H1 (cell line): ENCODE measurements at regions not wholly inside any gene's neighbourhood (a gene's known extent, or its start where the extent isn't known, plus 50 kb on each side); places are given as distances from the start of the nearest gene placed in this dataset.

Experiments
- CTCF ChIA-PET: fragments of 300-600 bp; sonication (Branson Sonifier 250); formaldehyde crosslinking; loops from one replicate; lab custom pipeline; 2021; ENCODE audit not compliant: partially characterized antibody; lab: Charles Lee
- POLR2A ChIA-PET: fragments of 300-600 bp; sonication (Branson Sonifier 250); formaldehyde crosslinking; loops from one replicate; lab custom pipeline; 2021; ENCODE audit warnings: inconsistent platforms; ENCODE audit not compliant: partially characterized antibody; lab: Charles Lee
- DNase-seq, 2 experiments: peaks; one replicate each; pipeline versions ENCODE4 v3.0.0 to v3.0.0-alpha.2; 2010 to 2022; ENCODE audit warnings: low spot score in 2 of 2, low read depth in 1 of 2, mixed read lengths in 1 of 2
- FAIRE-seq: peaks from 2 replicates; lab custom pipeline; 2011; peaks lifted over from hg19 to GRCh38; lab: Jason Lieb, UNC
- H2AFZ ChIP-seq: 2 replicates; pipeline ENCODE4 v1.8.1; 2012; ENCODE audit warnings: low read length, inconsistent platforms
- H2AK5ac ChIP-seq: 2 replicates; pipeline ENCODE4 v1.6.1; 2013; ENCODE audit warnings: low read depth, low read length
- H2BK120ac ChIP-seq: replicated peaks from 2 replicates; pipeline ENCODE3; 2013; ENCODE audit warnings: low read depth, low read length, inconsistent platforms
- H2BK12ac ChIP-seq: 2 replicates; pipeline ENCODE4 v1.6.1; 2013; ENCODE audit warnings: low read depth, low read length
- H2BK15ac ChIP-seq: 2 replicates; pipeline ENCODE4 v1.6.1; 2013; ENCODE audit warnings: low read length
- H2BK20ac ChIP-seq: 2 replicates; pipeline ENCODE4 v1.6.1; 2013; ENCODE audit warnings: low read length
- H2BK5ac ChIP-seq: 2 replicates; pipeline ENCODE4 v1.6.1; 2013; ENCODE audit warnings: low read depth, low read length
- H3K14ac ChIP-seq: 2 replicates; pipeline ENCODE4 v1.6.1; 2013; ENCODE audit warnings: inconsistent platforms; ENCODE audit not compliant: insufficient read length
- H3K18ac ChIP-seq: 2 replicates; pipeline ENCODE4 v1.6.1; 2013; ENCODE audit warnings: low read length; ENCODE audit errors: extremely low read depth
- H3K23ac ChIP-seq: 2 replicates; pipeline ENCODE4 v1.6.1; 2013; ENCODE audit warnings: inconsistent platforms; ENCODE audit not compliant: insufficient read length
- H3K23me2 ChIP-seq: 2 replicates; pipeline ENCODE4 v1.6.1; 2013; ENCODE audit warnings: low read depth, low read length
- H3K27ac ChIP-seq: 2 replicates; pipeline ENCODE4 v1.6.1; 2011; ENCODE audit warnings: low read depth, low read length, inconsistent platforms
- H3K27me3 ChIP-seq, 4 experiments: replicated peaks in 1 of 4; 1 replicate in 1 of 4; 2 replicates in 3 of 4; pipeline versions ENCODE4 v1.6.1 to v1.8.1; 2011 to 2013; ENCODE audit warnings: low read length in 3 of 4, mild to moderate bottlenecking in 3 of 4, inconsistent platforms in 2 of 4, mixed read lengths in 2 of 4, moderate library complexity in 1 of 4; ENCODE audit not compliant: control insufficient read depth in 3 of 4, insufficient read depth in 3 of 4; ENCODE audit errors: extremely low read depth in 1 of 4
- H3K36me3 ChIP-seq, 4 experiments: 2 replicates each; pipeline versions ENCODE4 v1.6.1 to v1.8.1; 2011 to 2013; ENCODE audit warnings: mild to moderate bottlenecking in 4 of 4, low read length in 3 of 4, moderate library complexity in 2 of 4, control low read depth in 1 of 4, inconsistent platforms in 1 of 4; ENCODE audit not compliant: insufficient read depth in 4 of 4, control insufficient read depth in 2 of 4
- H3K4ac ChIP-seq: replicated peaks from 2 replicates; pipeline ENCODE3; 2013; ENCODE audit warnings: low read length, low read depth, mixed read lengths, inconsistent platforms; ENCODE audit not compliant: insufficient read length
- H3K4me1 ChIP-seq, 4 experiments: replicated peaks in 1 of 4; 1 replicate in 1 of 4; 2 replicates in 3 of 4; pipeline versions ENCODE4 v1.6.1 to v1.8.1; 2011 to 2013; ENCODE audit warnings: low read length in 3 of 4, inconsistent platforms in 2 of 4, mixed read lengths in 1 of 4; ENCODE audit not compliant: insufficient read depth in 4 of 4, control insufficient read depth in 3 of 4
- H3K4me2 ChIP-seq, 2 experiments: 2 replicates each; pipeline versions ENCODE4 v1.6.1 to v1.8.1; 2011 to 2013; ENCODE audit warnings: low read depth in 2 of 2, low read length in 2 of 2, control low read depth in 1 of 2, inconsistent platforms in 1 of 2, mild to moderate bottlenecking in 1 of 2; ENCODE audit not compliant: insufficient read depth in 1 of 2
- H3K4me3 ChIP-seq, 4 experiments: fragments of 200-600, 300-600 bp in 1 of 4; sonication (generic), shearing (Covaris generic), sonication (Bioruptor Twin) in 1 of 4; 2 replicates each; pipeline versions ENCODE4 v1.5.1 to v1.8.1; 2011 to 2016; ENCODE audit warnings: low read length in 4 of 4, low read depth in 3 of 4, control low read depth in 2 of 4, inconsistent platforms in 2 of 4, mild to moderate bottlenecking in 2 of 4, mixed read lengths in 1 of 4, moderate library complexity in 1 of 4; ENCODE audit not compliant: insufficient read depth in 2 of 4; ENCODE audit errors: extremely low read depth in 1 of 4
- H3K56ac ChIP-seq: replicated peaks from 2 replicates; pipeline ENCODE3; 2013; ENCODE audit warnings: low read depth, mild to moderate bottlenecking, mixed read lengths, low read length, inconsistent platforms; ENCODE audit not compliant: insufficient read length
- H3K79me1 ChIP-seq: 2 replicates; pipeline ENCODE4 v1.6.1; 2013; ENCODE audit warnings: low read depth, low read length, control low read depth
- H3K79me2 ChIP-seq, 2 experiments: 2 replicates each; pipeline versions ENCODE4 v1.6.1 to v1.8.1; 2012 to 2013; ENCODE audit warnings: low read length in 2 of 2, mild to moderate bottlenecking in 2 of 2, inconsistent platforms in 1 of 2; ENCODE audit not compliant: insufficient read depth in 2 of 2, control insufficient read depth in 1 of 2
- H3K9ac ChIP-seq, 4 experiments: replicated peaks in 1 of 4; 1 replicate in 1 of 4; 2 replicates in 3 of 4; pipeline versions ENCODE4 v1.6.1 to v1.8.1; 2011 to 2013; ENCODE audit warnings: low read depth in 3 of 4, low read length in 3 of 4, control low read depth in 2 of 4, mild to moderate bottlenecking in 2 of 4, moderate library complexity in 2 of 4, inconsistent platforms in 1 of 4; ENCODE audit errors: extremely low read depth in 1 of 4
- H3K9me3 ChIP-seq, 2 experiments: 2 replicates each; pipeline versions ENCODE4 v1.6.1 to v1.8.1; 2012 to 2013; ENCODE audit warnings: mild to moderate bottlenecking in 2 of 2, moderate library complexity in 2 of 2, control low read depth in 1 of 2, inconsistent platforms in 1 of 2, low read depth in 1 of 2, low read length in 1 of 2, mixed read lengths in 1 of 2; ENCODE audit not compliant: insufficient read depth in 2 of 2
- H4K20me1 ChIP-seq, 2 experiments: replicated peaks in 1 of 2; 2 replicates each; pipeline versions ENCODE3 to v1.8.1; 2011 to 2013; ENCODE audit warnings: inconsistent platforms in 2 of 2, low read length in 2 of 2, mild to moderate bottlenecking in 1 of 2; ENCODE audit not compliant: insufficient read depth in 2 of 2, control insufficient read depth in 1 of 2
- H4K5ac ChIP-seq: 2 replicates; pipeline ENCODE4 v1.6.1; 2013; ENCODE audit warnings: low read length, low read depth, mixed read lengths, inconsistent platforms; ENCODE audit not compliant: insufficient read length
- H4K8ac ChIP-seq: 2 replicates; pipeline ENCODE4 v1.8.0; 2013; ENCODE audit warnings: mild to moderate bottlenecking, moderate library complexity, low read length, inconsistent platforms; ENCODE audit not compliant: insufficient read depth; ENCODE audit errors: extremely low read depth
- H4K91ac ChIP-seq: replicated peaks from 2 replicates; pipeline ENCODE3; 2013; ENCODE audit warnings: low read length, mixed read lengths, inconsistent platforms; ENCODE audit not compliant: insufficient read length
- BRCA1 ChIP-seq: IDR thresholded peaks from 2 replicates; pipeline ENCODE4 v1.6.1; 2012; ENCODE audit warnings: low read depth, low read length, improper control_type of control experiment
- RXRA ChIP-seq: IDR thresholded peaks from 2 replicates; pipeline ENCODE4 v1.6.1; 2011; ENCODE audit warnings: low read depth, mild to moderate bottlenecking, low read length, moderate library complexity; ENCODE audit not compliant: insufficient read depth
- SIN3A ChIP-seq, 2 experiments: IDR thresholded peaks in 1 of 2; conservative IDR thresholded peaks in 1 of 2; 2 replicates each; pipeline ENCODE4 v1.6.1; 2011 to 2012; ENCODE audit warnings: low read length in 2 of 2, improper control_type of control experiment in 1 of 2, low read depth in 1 of 2, mild to moderate bottlenecking in 1 of 2
- SP2 ChIP-seq: IDR thresholded peaks from 2 replicates; pipeline ENCODE4 v1.6.1; 2012; ENCODE audit warnings: mild to moderate bottlenecking, low read length, inconsistent platforms
- USF2 ChIP-seq: IDR thresholded peaks from 2 replicates; pipeline ENCODE4 v1.6.1; 2011; ENCODE audit warnings: low read length, improper control_type of control experiment
- TF ChIP-seq, protein P1 (sequence below), 3 experiments: IDR thresholded peaks; 1 replicate in 2 of 3; 2 replicates in 1 of 3; pipeline versions ENCODE4 v1.5.1 to v1.6.1; 2011; ENCODE audit warnings: low read length in 3 of 3, mild to moderate bottlenecking in 3 of 3, inconsistent platforms in 2 of 3, low read depth in 1 of 3, moderate library complexity in 1 of 3; ENCODE audit not compliant: insufficient read depth in 1 of 3; ENCODE audit errors: control extremely low read depth in 1 of 3

GRCh38 chr12:65673156-65673690 lies 151.1 kb upstream of the HMGA2 start:
- Histone ChIP-seq H3K18ac (no peak overlapping the region), H2BK120ac (no peak overlapping the region), H2BK12ac (no peak overlapping the region), H3K9me3 (no peaks in the 10 kb centered on the region), H3K4me2 (no peak overlapping the region), H3K23ac (no peak overlapping the region), H2BK15ac (no peak overlapping the region), H3K27me3 (no peaks in the 10 kb centered on the region), H4K8ac (no peak overlapping the region)
- FAIRE-seq (no peak), DNase-seq (no peak)
- TF ChIP-seq USF2 (no peak), BRCA1 (no peak), SP2 (no peak), RXRA (no peak), SIN3A (conservative IDR thresholded peaks at IDR 0.05 in 1 of 2, IDR thresholded peaks at IDR 0.05 in 1 of 2; ENCODE audit: low read depth in 1 of 2, low read length in 2 of 2) (no peak)
- TF ChIP-seq, protein P1, sequence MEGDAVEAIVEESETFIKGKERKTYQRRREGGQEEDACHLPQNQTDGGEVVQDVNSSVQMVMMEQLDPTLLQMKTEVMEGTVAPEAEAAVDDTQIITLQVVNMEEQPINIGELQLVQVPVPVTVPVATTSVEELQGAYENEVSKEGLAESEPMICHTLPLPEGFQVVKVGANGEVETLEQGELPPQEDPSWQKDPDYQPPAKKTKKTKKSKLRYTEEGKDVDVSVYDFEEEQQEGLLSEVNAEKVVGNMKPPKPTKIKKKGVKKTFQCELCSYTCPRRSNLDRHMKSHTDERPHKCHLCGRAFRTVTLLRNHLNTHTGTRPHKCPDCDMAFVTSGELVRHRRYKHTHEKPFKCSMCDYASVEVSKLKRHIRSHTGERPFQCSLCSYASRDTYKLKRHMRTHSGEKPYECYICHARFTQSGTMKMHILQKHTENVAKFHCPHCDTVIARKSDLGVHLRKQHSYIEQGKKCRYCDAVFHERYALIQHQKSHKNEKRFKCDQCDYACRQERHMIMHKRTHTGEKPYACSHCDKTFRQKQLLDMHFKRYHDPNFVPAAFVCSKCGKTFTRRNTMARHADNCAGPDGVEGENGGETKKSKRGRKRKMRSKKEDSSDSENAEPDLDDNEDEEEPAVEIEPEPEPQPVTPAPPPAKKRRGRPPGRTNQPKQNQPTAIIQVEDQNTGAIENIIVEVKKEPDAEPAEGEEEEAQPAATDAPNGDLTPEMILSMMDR (IDR thresholded peaks at IDR 0.05; ENCODE audit: control extremely low read depth in 1 of 3, insufficient read depth in 1 of 3, low read depth in 1 of 3, low read length in 3 of 3): no peak
- TF ChIP-seq, all 59 proteins: peak for 0
- no peak overlapping the region for H3K14ac ChIP-seq
- H3K27ac ChIP-seq: no peak overlapping the region
- no peak overlapping the region for H2BK20ac ChIP-seq
- no peak overlapping the region for H4K91ac ChIP-seq
- no peaks in the 10 kb centered on the region for H3K79me2 ChIP-seq
- H3K9ac ChIP-seq: no peak overlapping the region
- no peak overlapping the region for H3K56ac ChIP-seq
- H4K5ac ChIP-seq: no peak overlapping the region
- no peak overlapping the region for H2BK5ac ChIP-seq
- H3K4me3 ChIP-seq: no peak overlapping the region
- H3K23me2 ChIP-seq: no peaks in the 10 kb centered on the region
- no peaks in the 10 kb centered on the region for H3K4me1 ChIP-seq
- H3K4ac ChIP-seq: no peak overlapping the region
- H3K79me1 ChIP-seq: no peaks in the 10 kb centered on the region
- H3K36me3 ChIP-seq: no peaks in the 10 kb centered on the region
- no peak overlapping the region for H2AFZ ChIP-seq
- ChIA-PET CTCF (interaction anchor here (0.8 to 1.5 kb wide), 2 partner anchors 27 to 116 kb away, joined by 3 read pairs; no protein-coding TSS in a partner anchor), POLR2A (no interaction called here)
- no peak overlapping the region for H2AK5ac ChIP-seq
- H4K20me1 ChIP-seq: no peaks in the 10 kb centered on the region
